Activated naive CD4-positive, alpha-beta T cell treated with anti-CD3 and anti-CD28 coated beads, Interleukin-2, amount 50 U/mL, for 72 hours (primary cell): ENCODE measurements at regions not wholly inside any gene's neighbourhood (a gene's known extent, or its start where the extent isn't known, plus 50 kb on each side); places are given as distances from the start of the nearest gene placed in this dataset.
A peak's percentile ranks its signal among the peaks of the same experiment; 100 is the strongest.

Experiments
- ATAC-seq, 2 donors: fragments of 150-1000 bp; cut with Tn5 transposase; 2 replicates each; pipeline ENCODE4 v1.10.0; 2021; ENCODE audit warnings: mild to moderate bottlenecking in 2 of 2, moderate library complexity in 2 of 2
- DNase-seq, 2 donors: peaks; one replicate each; pipeline ENCODE4 v3.0.0; 2021 to 2022; ENCODE audit warnings: low spot score in 2 of 2
- H3K27ac Mint-ChIP-seq, 2 donors: one replicate each; pipeline ENCODE4 v1.8.0; 2022; ENCODE audit warnings: mild to moderate bottlenecking in 2 of 2, mixed read lengths in 2 of 2
- H3K36me3 Mint-ChIP-seq, 2 donors: one replicate each; pipeline ENCODE4 v1.8.0; 2022; ENCODE audit warnings: mixed read lengths in 2 of 2
- H3K9me3 Mint-ChIP-seq, 2 donors: one replicate each; pipeline ENCODE4 v1.8.0; 2022; ENCODE audit warnings: mixed read lengths in 2 of 2

- Mint-ChIP-seq H3K36me3 (no peaks in the 10 kb centered on the region), H3K27ac (no peak overlapping the region), H3K9me3 (no peaks in the 10 kb centered on the region)
- ATAC-seq (no peak), DNase-seq (no peak)
These were observed 591.0 kb downstream of the PTPRU start for GRCh38 chr1:29827237-29827750.

- no peaks in the 10 kb centered on the region for H3K9me3 Mint-ChIP-seq
- DNase-seq (no peak), ATAC-seq (no peak)
- H3K36me3 Mint-ChIP-seq = no peaks in the 10 kb centered on the region
- H3K27ac Mint-ChIP-seq = no peak overlapping the region
These were observed 590.3 kb downstream of the PTPRU start for GRCh38 chr1:29826646-29827045.

- Mint-ChIP-seq H3K27ac (no peak overlapping the region), H3K36me3 (no peaks in the 10 kb centered on the region), H3K9me3 (no peaks in the 10 kb centered on the region)
- no peak for ATAC-seq
- DNase-seq = no peak
These were observed 589.7 kb downstream of the PTPRU start for GRCh38 chr1:29825941-29826415.

- H3K27ac Mint-ChIP-seq = no peak overlapping the region
- no peaks in the 10 kb centered on the region for H3K9me3 Mint-ChIP-seq
- ATAC-seq (no peak), DNase-seq (no peak)
- H3K36me3 Mint-ChIP-seq = no peaks in the 10 kb centered on the region
These were observed 589.1 kb downstream of the PTPRU start for GRCh38 chr1:29825274-29825940.

GRCh38 chr1:29824511-29825273, 588.4 kb downstream of the PTPRU start:
- ATAC-seq (no peak), DNase-seq (no peak)
- H3K27ac Mint-ChIP-seq = no peak overlapping the region
- H3K9me3 Mint-ChIP-seq = no peaks in the 10 kb centered on the region
- no peaks in the 10 kb centered on the region for H3K36me3 Mint-ChIP-seq

- H3K27ac Mint-ChIP-seq = no peak overlapping the region
- H3K9me3 Mint-ChIP-seq = no peaks in the 10 kb centered on the region
- ATAC-seq = no peak
- no peaks in the 10 kb centered on the region for H3K36me3 Mint-ChIP-seq
- DNase-seq = no peak
These were observed 587.7 kb downstream of the PTPRU start for GRCh38 chr1:29824025-29824424.

- ATAC-seq = no peak
- H3K9me3 Mint-ChIP-seq = no peaks in the 10 kb centered on the region
- H3K27ac Mint-ChIP-seq = no peak overlapping the region
- no peaks in the 10 kb centered on the region for H3K36me3 Mint-ChIP-seq
- DNase-seq = no peak
These were observed 587.2 kb downstream of the PTPRU start for GRCh38 chr1:29823561-29823960.

- Mint-ChIP-seq H3K9me3 (no peaks in the 10 kb centered on the region), H3K27ac (no peak overlapping the region), H3K36me3 (no peaks in the 10 kb centered on the region)
- DNase-seq (no peak), ATAC-seq (no peak)
These were observed 585.3 kb downstream of the PTPRU start for GRCh38 chr1:29821605-29822004.

- Mint-ChIP-seq H3K27ac (no peak overlapping the region), H3K36me3 (no peaks in the 10 kb centered on the region), H3K9me3 (no peaks in the 10 kb centered on the region)
- DNase-seq = no peak
- ATAC-seq = no peak
These were observed 584.1 kb downstream of the PTPRU start for GRCh38 chr1:29820401-29820800.

- Mint-ChIP-seq H3K36me3 (no peaks in the 10 kb centered on the region), H3K27ac (no peak overlapping the region), H3K9me3 (no peaks in the 10 kb centered on the region)
- DNase-seq (no peak), ATAC-seq (no peak)
These were observed 576.2 kb downstream of the PTPRU start for GRCh38 chr1:29812408-29813135.

- no peak for DNase-seq
- H3K36me3 Mint-ChIP-seq = no peaks in the 10 kb centered on the region
- no peaks in the 10 kb centered on the region for H3K9me3 Mint-ChIP-seq
- ATAC-seq = no peak
- no peak overlapping the region for H3K27ac Mint-ChIP-seq
These were observed 575.5 kb downstream of the PTPRU start for GRCh38 chr1:29811727-29812407.

GRCh38 chr1:29811247-29811646, 574.9 kb downstream of the PTPRU start:
- ATAC-seq (no peak), DNase-seq (no peak)
- Mint-ChIP-seq H3K9me3 (no peaks in the 10 kb centered on the region), H3K36me3 (no peaks in the 10 kb centered on the region), H3K27ac (no peak overlapping the region)

- Mint-ChIP-seq H3K9me3 (no peaks in the 10 kb centered on the region), H3K36me3 (no peaks in the 10 kb centered on the region), H3K27ac (peak overlapping the region in 1 of 2 donors; percentile 38)
- DNase-seq (no peak), ATAC-seq (no peak)
These were observed 574.1 kb downstream of the PTPRU start for GRCh38 chr1:29810121-29811120.

- DNase-seq (no peak), ATAC-seq (no peak)
- Mint-ChIP-seq H3K36me3 (no peaks in the 10 kb centered on the region), H3K27ac (no peak overlapping the region), H3K9me3 (no peaks in the 10 kb centered on the region)
These were observed 573.3 kb downstream of the PTPRU start for GRCh38 chr1:29809446-29810120.
